Vagina (tissue), 2 donors: ENCODE measurements at regions not wholly inside any gene's neighbourhood (a gene's known extent, or its start where the extent isn't known, plus 50 kb on each side); places are given as distances from the start of the nearest gene placed in this dataset.

Experiments used
- POLR2A ChIP-seq, 2 donors: fragments of 450-650 bp; IDR thresholded peaks; one replicate each; pipeline ENCODE4 v1.6.1; 2017; ENCODE audit warnings: antibody characterized with exemption in 2 of 2, mild to moderate bottlenecking in 2 of 2, moderate library complexity in 2 of 2
- POLR2AphosphoS5 ChIP-seq, 2 donors: sonication (generic); formaldehyde crosslinking; IDR thresholded peaks; one replicate each; pipeline ENCODE4 v1.9.0; 2017; ENCODE audit warnings: antibody characterized with exemption in 2 of 2, mild to moderate bottlenecking in 2 of 2, low read depth in 1 of 2; ENCODE audit not compliant: insufficient read depth in 1 of 2
- TF ChIP-seq, protein P1 (sequence below), 3 experiments: fragments of 450-650 bp in 2 of 3; fragments of 200-600 bp in 1 of 3; sonication (generic) in 1 of 3; IDR thresholded peaks; one replicate each; pipeline ENCODE4 v1.5.1; 2017 to 2019; ENCODE audit warnings: antibody characterized with exemption in 3 of 3, mild to moderate bottlenecking in 2 of 3, moderate library complexity in 2 of 3

DNA sequence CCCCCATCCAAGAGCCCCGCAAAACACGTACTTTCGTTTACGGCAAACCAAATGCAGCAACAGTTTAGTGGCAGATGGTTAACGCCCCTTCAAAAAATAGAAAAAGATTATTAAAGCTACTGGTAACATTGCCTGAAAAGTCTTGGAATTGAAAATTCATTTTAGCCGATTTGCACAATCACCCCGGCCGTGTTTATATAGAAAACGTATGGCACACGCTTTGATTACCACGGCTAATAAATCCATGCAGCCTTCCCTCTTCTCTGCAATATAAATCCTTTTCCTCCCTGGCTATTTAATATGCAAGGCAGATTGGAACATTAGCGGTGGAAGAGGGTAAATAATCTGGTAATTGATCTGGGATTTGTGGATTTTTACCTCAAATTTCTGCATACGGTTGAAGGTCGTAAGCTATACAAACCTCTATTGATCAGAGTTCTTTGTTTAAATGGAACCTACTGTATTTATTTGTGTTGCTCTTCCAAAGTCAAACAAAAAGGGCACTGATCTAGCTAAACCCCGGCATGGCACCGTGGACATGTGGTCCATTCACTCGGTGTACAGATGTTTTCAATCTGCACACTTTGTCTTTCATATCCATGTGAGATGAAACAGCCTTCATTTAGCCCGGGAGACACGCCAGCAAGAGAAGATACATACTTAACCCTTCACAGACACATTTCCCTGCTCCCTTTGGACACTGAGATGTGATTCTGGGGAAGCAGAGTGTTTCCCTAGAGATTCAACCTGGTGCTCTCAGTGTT, 238.1 kb upstream of the MAF start:
- TF ChIP-seq, protein P1, sequence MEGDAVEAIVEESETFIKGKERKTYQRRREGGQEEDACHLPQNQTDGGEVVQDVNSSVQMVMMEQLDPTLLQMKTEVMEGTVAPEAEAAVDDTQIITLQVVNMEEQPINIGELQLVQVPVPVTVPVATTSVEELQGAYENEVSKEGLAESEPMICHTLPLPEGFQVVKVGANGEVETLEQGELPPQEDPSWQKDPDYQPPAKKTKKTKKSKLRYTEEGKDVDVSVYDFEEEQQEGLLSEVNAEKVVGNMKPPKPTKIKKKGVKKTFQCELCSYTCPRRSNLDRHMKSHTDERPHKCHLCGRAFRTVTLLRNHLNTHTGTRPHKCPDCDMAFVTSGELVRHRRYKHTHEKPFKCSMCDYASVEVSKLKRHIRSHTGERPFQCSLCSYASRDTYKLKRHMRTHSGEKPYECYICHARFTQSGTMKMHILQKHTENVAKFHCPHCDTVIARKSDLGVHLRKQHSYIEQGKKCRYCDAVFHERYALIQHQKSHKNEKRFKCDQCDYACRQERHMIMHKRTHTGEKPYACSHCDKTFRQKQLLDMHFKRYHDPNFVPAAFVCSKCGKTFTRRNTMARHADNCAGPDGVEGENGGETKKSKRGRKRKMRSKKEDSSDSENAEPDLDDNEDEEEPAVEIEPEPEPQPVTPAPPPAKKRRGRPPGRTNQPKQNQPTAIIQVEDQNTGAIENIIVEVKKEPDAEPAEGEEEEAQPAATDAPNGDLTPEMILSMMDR (IDR thresholded peaks at IDR 0.05): no peak
- TF ChIP-seq POLR2A (IDR thresholded peaks at IDR 0.05) (no peak), POLR2AphosphoS5 (IDR thresholded peaks at IDR 0.05; ENCODE audit: insufficient read depth in 1 of 2, low read depth in 1 of 2) (no peak)
